ENCODE measurements at regions not wholly inside any gene's neighbourhood (a gene's known extent, or its start where the extent isn't known, plus 50 kb on each side); places are given as distances from the start of the nearest gene placed in this dataset.

- no TSS peak for BruUV-seq (replicated peaks)
- Histone ChIP-seq H3K27me3 (ENCODE audit: control insufficient read depth in 2 of 2, insufficient read depth in 2 of 2, low read length in 2 of 2) (no peaks in the 10 kb centered on the region), H3K79me2 (ENCODE audit: control insufficient read depth, insufficient read depth, low read length) (peaks cover 14% of the 10 kb centered on the region; the same call in 1 of the 3 replicates), H3K9me3 (replicated peaks; ENCODE audit: control insufficient read depth, insufficient read depth, low read depth, low read length) (no peaks in the 10 kb centered on the region), H2AFZ (ENCODE audit: low read depth, low read length) (no peak overlapping the region), H4K20me1 (replicated peaks; ENCODE audit: control insufficient read depth, insufficient read depth, low read length) (no peaks in the 10 kb centered on the region), H3K27ac (ENCODE audit: extremely low read depth, low read depth, low read length) (peak overlapping the region; percentile 75; the same call in 1 of the 3 replicates), H3K4me3 (no peak overlapping the region), H3K9me1 (ENCODE audit: control insufficient read depth, insufficient read depth, low read length) (no peaks in the 10 kb centered on the region), H3K4me1 (replicated peaks in 1 of 2; ENCODE audit: control insufficient read depth in 2 of 2, insufficient read depth in 2 of 2, low read length in 2 of 2) (peaks cover 17 to 19% of the 10 kb centered on the region in 2 experiments), H3K4me2 (ENCODE audit: insufficient read depth, low read length) (no peak overlapping the region), H3K36me3 (ENCODE audit: control insufficient read depth, insufficient read depth, low read length) (peaks cover 16% of the 10 kb centered on the region; the same call in 1 of the 3 replicates), H3K9ac (ENCODE audit: insufficient read depth in 1 of 2, low read depth in 2 of 2, low read length in 2 of 2) (no peak overlapping the region)
- intact Hi-C loops (cut with micrococcal nuclease), result no loop called here
- in situ Hi-C loops (cut with MboI), result no loop called here
- ChIA-PET CTCF (ENCODE audit: low intra/inter-chr PET ratio) (no interaction called here), POLR2A (no interaction called here)
- FAIRE-seq (no peak), ATAC-seq (no peak), DNase-seq (ENCODE audit: extremely low read depth in 1 of 4, low spot score in 3 of 4) (peak in 2 of 4 experiments; percentile 37 to 47)
- 0% methylated on average over 3 of the region's 3 CpGs for WGBS (ENCODE audit: insufficient coverage, low coverage, missing lambda C conversion rate)
- TF ChIP-seq HOXB6 (CRISPR knock-in tag; IDR thresholded peaks at IDR 0.05; ENCODE audit: borderline replicate concordance) (no peak), PREB (CRISPR knock-in tag; IDR thresholded peaks at IDR 0.05) (no peak), SMARCE1 (IDR thresholded peaks at IDR 0.05) (no peak), MECOM (CRISPR knock-in tag; IDR thresholded peaks at IDR 0.05) (peak; percentile 77), TARDBP (IDR thresholded peaks at IDR 0.05) (no peak), LARP7 (IDR thresholded peaks at IDR 0.05) (no peak), TOE1 (IDR thresholded peaks at IDR 0.05; ENCODE audit: borderline replicate concordance) (no peak), TOE1 (CRISPR knock-in tag; IDR thresholded peaks at IDR 0.05; ENCODE audit: borderline replicate concordance, low read depth) (no peak), SMAD1 (IDR thresholded peaks at IDR 0.05; ENCODE audit: low read depth, low read length, partially characterized antibody) (no peak), NCOR1 (IDR thresholded peaks at IDR 0.05) (peak; percentile 64), BDP1 (IDR thresholded peaks at IDR 0.05; ENCODE audit: insufficient read depth, insufficient read length) (no peak), BRD4 (IDR thresholded peaks at IDR 0.05) (no peak), KLF6 (CRISPR knock-in tag; IDR thresholded peaks at IDR 0.05; ENCODE audit: borderline replicate concordance) (no peak), KDM4B (IDR thresholded peaks at IDR 0.05; ENCODE audit: borderline replicate concordance in 2 of 2, low read depth in 1 of 2) (no peak), ZNF717 (CRISPR knock-in tag; IDR thresholded peaks at IDR 0.05) (no peak), MEIS2 (IDR thresholded peaks at IDR 0.05; ENCODE audit: partially characterized antibody) (peak; percentile 92), ZKSCAN1 (IDR thresholded peaks at IDR 0.05; ENCODE audit: low read depth, low read length) (no peak), HMBOX1 (IDR thresholded peaks at IDR 0.05) (no peak), RBM25 (IDR thresholded peaks at IDR 0.05; ENCODE audit: low read depth, low read length, severe bottlenecking) (no peak), PKNOX1 (IDR thresholded peaks at IDR 0.05) (peak; percentile 53), BRCA1 (IDR thresholded peaks at IDR 0.05) (no peak), BRCA1 (CRISPR knock-in tag; IDR thresholded peaks at IDR 0.05) (no peak), MBD1 (CRISPR knock-in tag; IDR thresholded peaks at IDR 0.05) (no peak)
Measured at GRCh38 chr5:176186107-176186506, 52.1 kb upstream of the SIMC1 start.
